NCI-H146 (cell line): ENCODE measurements at regions not wholly inside any gene's neighbourhood (a gene's known extent, or its start where the extent isn't known, plus 50 kb on each side); places are given as distances from the start of the nearest gene placed in this dataset.

Experiments used
- DNase-seq: peaks from one replicate; lab custom pipeline; 2025; lab: John Stamatoyannopoulos, UW

DNA sequence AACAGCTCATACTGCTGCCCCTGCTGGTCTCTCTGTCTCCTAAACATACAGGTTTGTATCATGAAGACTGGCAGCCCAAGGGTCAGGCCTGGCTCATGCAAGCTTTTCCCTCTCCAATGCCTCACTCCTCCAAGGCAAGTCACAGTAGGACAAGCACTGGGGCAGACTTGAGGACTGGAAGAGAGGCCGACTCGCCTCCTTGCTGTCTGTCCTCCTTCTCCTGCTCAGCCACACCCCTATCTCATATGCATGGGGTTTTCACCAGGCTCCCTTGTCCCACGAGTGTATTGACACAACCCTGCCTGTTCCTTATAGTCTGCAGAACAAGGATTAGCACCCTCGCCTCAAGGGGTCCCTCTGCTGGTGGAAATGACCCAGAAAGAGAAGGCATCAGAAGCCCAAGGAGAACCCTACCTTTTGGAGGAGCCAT lies 223.7 kb downstream of the SOX11 start:
- peak; percentile 49 for DNase-seq

DNA sequence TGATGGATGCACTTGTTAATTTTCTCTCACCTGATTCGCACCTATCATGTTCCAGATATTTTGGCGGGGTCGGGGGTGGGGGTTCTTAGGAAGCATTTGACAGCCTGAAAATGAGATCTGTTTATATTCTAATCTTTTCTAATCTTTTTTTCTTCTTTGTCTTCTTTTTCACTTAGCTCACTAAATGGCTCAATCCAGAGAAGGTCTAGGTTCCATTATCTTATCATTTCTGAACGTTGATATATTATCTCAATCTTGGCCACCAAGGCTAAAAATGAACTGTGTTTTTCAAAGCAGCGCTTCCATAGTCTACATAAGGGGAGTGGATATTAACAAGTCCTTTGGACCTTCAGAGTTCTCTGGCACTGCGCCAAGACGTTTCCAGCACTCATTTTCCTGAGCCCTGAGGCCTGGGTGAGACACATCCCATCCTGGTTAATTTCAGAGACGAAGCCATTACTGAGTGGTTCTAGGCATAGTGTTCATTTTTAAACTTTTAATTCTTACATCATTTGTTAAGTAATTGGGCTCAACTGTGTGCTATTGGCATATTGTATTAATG lies 229.0 kb downstream of the SOX11 start:
- DNase-seq, result no peak

DNA sequence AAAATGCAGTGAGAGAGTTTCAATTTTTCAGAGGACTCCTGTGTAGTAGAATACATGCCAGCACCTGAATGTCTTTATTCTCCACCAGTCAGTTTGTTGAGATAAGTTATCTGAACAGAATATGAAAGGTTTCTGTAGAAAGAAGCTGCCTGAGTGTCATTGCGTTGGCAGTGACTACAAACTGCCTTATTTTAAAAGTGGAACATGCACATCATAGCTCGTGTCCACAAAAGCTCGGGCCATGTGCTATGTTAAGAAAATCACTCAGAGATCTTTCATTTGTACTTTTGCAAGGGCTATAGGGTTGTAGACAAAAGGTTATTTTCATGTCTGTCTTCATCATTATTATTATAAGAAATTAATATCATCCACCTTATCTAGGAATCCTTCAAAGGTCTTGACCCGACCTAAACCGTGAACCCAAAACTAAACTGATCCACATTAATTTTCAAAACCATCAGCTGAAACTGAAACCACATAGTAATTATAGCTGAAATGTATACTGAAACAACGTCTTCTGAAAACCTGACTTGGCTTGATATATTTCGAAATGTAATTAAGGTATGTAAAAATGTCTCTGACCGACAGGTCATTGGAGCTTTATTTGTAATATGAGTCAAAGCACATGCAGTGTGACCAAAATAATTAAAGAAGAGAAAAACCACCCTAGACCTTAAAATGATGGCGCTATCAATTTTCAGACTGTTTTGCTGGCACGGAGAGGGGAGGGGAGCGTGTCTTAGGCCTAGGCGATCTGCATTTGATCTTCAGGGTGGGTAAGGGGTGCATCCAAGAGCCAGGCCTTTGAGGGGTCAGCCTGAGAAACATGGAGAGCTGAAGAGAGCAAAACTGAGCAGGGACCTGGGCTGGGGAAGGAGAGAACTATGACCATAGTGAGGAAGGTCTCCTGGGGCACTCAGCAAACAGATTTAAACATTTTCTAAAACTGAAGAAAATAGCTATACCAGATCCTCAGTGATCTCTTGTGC lies 232.1 kb downstream of the SOX11 start:
- DNase-seq, result no peak

DNA sequence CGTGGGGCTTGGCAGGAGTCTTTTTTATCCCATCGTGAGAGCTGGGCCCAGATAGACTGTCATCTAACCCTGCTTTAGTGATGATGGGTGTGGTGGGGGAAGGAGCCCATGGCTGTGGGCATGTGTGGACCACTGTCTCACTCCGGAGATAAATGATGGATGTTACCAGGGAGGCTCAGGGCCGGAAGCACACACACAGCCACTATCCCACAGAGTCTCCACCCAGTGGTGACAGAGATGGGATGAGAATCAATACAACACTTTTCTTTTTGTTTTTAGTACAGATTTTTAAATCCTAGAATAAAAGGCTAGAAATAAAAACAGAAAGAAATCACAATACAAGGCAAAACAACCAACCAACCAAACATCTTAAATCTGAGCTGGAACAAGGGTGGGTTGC lies 233.4 kb downstream of the SOX11 start:
- no peak for DNase-seq

DNA sequence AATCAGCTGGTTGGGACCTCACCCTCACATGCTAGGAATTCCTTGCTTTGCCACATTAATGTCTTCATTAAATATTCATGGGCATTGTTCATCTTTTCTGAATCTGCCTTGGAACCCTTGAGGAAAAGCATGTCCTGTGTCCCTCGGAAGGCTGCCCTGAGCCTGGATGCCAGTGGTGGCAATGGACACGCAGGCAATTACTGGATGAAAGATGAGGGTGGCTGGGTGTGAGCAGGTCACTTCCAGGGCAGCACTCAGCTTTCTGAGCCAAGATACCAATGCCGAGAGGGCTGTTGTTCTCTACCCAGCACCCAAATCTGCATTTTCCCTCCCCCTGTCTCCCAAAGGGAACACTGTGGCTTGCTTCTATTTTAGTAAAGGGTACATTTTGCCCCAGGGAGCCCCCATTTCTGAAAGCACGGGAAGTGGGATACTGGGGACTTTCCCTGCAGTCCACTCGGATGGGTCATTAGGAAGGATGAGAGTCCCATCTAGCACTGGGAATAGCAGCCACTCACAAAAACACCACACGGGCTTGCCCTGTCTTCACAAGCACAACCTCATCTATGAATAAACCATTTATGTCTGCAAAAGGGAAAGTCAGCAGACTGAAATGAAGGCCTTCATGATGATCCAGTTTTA lies 234.8 kb downstream of the SOX11 start:
- no peak for DNase-seq

DNA sequence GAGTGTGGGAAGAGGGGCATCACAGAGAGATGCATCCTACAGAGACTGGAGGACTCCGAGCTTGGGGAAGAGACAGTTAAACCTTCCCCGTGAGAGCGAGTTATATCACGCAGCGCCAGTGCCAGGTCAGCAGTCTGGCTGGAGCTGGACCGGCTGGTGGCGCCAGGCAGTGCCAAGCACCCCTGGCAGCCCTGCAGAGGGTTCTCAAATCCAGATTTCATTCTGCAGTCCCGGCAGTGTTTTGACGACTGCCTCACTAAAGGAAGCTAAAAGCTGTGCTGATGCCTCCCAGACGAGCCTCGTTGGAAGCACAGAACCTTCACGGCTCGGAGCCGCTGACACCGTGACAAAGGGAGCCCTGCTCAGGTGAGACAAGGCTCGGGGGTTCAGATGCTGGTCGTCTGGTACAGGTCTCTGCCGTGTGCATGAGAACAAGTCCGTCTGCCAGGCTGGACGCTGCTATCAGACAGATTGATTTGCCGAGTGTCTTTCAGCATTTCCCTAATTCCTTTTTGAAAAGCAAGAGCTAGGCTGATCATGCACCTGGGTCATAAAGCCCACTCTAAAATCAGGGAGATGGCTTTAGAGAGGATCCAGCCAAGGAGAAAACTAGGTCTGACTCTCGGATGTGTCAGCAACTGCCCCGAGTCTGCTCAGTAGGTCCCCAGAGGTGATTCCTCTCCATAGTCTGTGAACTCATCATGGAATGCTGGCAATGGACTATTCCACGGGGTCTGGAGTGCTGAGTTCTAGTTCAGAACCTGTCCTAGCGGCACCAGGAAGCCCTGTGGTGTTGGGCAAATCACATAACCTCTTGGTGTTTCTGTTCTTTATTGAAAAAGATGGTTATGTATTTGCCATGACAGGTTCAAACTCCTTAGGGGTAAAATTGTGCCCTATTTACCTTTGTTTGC lies 240.6 kb downstream of the SOX11 start:
- peak; percentile 16 for DNase-seq

DNA sequence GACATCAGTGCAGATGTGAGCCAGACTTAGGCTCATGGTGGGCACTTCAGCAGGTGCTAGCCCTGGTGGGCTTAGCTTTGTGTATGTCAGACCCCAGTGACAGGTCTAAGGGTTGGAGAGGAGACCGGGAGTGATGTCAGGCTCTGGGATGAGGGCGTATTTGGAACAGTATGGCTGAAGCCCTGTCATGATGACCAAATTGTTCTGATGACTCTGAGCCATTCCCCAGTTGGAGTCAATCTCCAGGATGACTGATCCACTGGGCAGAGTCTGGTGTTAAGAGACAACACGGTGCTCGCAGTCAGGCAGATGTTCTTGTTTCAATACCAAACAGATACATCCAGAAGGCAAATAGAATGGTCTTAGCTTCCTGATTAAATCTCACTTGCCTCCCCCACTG lies 241.5 kb downstream of the SOX11 start:
- no peak for DNase-seq

DNA sequence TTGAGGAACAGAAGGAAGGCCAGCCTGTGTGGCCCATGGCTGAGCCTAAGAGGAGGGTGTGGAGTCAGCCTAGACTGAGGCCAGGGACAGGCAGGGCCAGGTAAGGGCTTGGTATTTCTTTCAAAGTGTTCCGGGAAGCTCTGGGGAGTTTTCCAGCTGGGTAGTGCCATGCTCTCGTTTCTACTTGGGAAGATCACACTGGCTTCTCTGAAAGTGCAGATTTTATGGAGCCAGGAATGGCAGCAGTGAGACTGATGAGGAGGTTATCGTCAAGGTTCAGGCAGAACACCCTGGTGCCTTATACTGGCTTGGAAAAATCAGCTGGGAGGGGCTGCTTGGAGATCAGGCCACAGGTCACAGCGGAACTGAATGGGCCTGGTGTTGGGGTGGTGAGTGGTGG lies 245.1 kb downstream of the SOX11 start:
- no peak for DNase-seq

DNA sequence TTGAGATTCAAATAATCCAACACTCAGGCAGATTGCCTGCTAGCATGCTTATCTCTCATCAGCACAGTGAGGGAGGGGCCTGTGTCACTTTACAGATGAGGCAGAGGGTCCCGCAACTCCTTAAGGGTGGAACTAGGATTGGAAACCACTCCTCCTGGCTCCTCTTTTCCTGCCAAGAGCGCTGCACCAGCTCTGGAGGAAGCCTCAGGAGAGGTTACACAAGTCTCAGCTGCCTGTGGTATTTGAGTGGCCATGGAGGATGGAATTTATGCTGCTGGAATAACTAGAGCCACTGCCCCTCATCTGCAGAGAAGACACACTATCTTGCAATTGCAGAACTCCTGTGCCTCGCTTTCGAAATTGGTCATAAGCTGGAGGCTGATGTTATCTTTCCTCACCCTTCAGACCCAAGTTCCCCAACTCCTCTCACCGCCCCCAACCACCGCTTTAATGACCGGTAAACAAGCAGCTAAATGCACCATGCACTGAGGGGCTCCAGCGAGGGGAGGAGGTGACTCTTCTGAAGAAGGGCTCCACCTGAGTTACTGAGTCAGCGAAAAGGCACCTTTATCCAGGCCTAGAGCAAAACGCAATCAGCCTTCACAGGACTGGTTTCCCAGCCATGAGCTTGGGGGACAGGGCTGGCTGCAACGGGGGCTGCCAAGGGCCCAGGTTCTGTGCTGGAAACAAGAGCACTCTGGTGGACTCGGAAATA lies 245.8 kb downstream of the SOX11 start:
- no peak for DNase-seq

DNA sequence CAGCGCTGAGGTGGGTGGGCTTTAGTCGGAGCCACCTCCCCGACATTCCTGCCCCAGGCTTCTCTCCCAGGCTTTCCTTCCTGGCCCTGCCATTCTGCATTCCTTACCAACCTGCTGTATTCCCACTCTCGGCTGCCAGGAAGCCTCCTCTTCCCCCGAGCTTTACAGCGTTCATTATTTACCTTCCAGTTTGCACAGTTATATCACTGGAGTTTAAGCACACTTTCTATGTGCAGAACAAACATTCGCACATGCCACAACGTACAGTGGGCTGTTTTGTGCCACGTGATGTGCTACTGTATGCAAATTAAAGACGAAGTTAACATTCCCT lies 246.3 kb downstream of the SOX11 start:
- no peak for DNase-seq

DNA sequence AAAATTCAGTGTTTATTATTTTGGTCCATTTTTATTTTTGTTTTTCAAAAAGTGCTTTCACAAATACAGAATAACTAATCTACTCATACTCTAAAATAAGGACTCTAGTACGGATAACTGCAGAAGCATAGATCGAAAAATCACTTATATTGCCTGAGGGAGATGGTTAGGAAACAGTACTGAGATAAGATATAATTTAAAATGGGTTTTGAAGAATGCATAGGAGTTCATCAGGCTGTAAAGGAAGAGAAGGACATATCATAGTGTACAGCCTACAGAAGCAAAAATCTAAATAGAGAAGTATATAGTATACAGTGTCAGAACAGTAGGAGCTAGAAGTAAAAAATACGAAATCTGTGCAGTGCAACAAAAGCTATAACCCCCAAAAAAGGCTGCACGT lies 247.4 kb downstream of the SOX11 start:
- DNase-seq, result no peak

DNA sequence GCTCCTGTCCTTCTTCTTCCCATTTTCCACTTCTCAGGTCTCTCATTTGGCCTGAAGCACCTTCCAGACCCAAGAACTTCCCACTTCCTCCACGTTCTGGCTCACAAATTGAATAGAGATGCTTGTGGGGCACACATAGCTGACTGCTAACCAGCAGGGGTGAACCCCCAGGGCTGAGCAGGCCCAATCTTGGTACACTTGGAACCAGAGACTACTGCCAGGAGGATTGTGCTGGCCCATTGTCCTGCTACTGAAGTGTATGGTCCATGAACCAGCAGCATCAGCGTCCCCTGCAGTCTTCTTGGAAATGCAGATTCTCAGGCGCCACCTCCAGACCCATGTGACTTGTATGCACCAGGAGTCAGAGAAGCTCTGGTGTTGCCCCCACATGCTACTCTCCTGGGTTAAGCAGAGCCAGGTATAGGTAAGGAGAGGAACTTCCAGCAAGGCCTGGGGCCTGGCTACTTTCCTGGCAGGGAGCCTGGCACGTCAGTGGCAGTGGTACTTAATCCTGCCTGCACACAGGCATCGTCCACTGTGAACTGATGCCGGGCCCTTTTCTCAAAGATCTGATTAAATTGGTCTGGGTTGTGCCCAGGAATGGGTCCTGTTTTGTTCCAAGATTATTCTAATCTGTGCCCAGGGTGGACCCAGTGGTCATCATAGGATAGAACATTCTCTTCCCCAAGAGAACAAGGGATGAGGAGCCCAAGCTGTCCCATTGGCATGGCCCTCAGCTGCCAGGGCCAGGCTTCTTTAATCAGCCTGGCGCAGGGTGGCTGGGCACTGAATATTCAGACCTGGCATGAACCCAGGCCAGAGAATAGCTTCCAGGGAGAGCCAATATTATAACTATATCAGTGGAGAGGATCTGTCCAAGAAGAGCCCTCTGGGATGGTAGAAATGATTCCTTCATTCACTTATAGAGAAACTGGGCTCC lies 248.7 kb downstream of the SOX11 start:
- DNase-seq, result no peak

DNA sequence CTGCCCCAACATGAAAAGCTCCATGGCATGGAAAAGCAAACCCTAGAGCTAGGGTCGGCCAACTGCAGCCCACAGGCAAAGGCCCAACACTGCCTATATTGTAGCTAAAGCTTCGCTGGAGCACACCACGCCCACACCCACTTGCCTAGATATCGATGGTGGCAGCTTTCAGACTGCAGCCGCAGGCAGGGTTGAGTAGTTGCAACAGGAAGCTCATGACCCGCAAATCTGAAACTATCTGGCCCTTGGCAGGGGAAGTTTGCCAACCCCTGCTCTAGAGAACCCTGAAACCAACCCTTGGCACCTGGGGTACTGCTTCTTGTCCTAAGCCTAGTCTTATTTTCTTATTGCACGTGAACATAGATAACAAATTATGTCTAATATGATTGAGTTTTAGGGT lies 250.0 kb downstream of the SOX11 start:
- no peak for DNase-seq

DNA sequence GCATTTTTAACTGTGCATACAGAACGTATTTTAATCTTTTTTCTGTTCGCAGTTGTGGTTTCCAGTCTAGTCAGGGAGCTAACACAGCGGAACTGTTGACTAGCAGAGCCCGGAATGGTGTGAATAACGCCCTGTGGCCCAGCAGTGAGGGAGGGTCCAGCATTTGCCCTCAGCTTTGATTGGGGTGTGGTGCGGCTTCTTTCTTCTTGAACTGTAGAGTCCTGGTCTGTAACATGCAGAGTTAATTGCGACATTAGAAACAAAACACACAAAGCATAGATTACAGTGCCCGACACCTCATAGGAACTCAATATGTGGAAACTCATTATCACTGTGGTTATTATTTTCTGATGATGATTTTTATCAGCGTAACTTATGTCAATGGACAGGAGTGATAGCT lies 253.6 kb downstream of the SOX11 start:
- peak; percentile 73 for DNase-seq

DNA sequence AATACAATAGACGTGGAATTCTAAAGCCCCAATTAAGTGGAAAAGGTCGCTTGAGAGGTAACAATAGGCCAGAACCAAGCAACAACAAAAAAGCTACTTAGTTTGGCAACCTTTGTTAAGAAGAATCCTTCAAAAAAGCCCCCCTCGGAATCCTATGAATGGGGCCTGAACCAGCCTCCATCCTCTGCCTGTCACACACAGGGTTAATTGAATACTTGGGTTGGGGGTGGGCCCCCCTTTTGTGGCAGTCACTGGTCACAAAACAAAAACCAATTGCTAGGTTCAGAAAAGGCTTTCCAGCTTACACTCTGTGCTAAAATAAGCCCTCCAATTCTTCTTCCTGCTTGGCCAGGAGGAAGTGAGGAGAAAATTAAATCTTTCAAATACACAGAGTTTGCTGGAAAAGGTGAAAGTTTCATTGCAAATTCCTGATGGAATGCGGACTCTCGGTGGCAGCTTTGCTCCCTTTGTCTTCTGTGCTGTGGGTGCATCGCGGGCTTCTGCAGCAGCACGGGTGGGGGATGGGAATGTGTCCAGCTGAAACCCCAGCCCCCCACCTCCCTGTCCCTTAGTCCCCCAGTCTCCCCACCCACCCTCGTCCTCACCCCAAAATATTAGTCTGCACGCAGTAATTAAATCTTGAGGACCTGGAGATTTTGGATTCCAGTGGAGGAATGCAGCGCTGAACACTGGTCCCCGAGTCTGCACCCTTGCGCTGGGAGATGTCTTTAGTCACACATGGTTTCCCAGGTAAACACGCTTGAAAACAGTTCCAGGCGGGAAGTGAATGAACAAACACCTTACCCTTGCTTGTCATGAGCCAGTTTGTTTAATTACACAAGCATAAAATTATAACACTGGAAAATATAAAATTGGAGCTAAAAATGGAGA lies 254.3 kb downstream of the SOX11 start:
- DNase-seq, result no peak

DNA sequence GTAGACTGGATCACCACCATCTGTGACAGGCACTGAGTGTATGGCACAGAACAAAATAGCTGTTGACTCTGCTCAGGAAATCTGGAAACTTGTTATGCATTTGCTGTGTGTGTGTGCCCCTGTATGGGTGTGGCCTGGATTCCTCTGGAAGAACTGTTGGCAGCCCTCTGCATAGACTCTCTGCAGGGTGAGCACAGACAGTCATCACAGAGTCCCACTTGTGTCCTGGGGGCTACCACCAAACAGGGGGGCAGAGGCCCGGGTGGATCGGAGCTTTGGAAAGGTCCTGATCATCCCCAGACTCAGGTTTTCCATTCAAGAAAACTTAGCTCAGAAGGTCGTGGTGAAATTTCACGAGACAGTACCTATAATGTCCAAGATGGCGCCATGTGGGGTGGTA lies 258.6 kb downstream of the SOX11 start:
- no peak for DNase-seq

DNA sequence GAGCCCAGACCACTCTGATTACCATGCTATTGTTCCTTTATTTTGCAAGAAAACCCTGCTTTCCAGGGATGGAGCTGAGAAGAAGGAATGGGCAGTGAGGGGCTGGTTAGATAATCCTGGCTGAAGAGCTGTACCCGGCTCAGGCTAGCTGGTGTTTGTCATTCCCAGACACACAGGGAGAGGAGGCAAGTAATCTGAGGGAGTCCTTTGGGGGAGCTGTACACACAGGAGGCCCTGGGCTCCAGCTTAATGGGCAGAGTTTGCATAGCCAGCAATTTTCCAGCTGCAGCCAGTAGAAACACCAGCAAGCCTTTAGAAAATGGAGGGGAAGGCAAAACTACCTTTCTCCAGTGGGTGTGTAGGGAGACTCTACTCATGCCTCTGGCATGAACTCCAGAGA lies 259.3 kb downstream of the SOX11 start:
- DNase-seq, result no peak

DNA sequence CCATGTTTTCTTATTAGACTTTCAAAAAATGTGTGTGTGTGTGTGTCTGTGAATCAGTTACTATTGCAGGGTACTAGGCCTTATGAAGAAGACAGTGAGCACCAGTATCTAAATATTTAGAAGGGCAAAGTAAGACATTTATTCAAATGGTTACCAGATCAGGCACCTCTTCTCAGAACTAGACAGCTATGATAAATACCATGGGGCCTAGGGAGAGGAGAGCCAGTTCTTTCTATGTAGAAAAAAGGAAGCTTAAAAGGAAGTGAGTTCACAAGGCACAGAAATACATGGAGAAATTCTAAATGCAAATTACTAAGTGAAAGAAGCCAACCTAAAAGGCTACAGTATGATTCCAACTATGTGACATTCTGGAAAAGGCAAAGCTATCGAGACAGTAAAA lies 261.3 kb downstream of the SOX11 start:
- no peak for DNase-seq

DNA sequence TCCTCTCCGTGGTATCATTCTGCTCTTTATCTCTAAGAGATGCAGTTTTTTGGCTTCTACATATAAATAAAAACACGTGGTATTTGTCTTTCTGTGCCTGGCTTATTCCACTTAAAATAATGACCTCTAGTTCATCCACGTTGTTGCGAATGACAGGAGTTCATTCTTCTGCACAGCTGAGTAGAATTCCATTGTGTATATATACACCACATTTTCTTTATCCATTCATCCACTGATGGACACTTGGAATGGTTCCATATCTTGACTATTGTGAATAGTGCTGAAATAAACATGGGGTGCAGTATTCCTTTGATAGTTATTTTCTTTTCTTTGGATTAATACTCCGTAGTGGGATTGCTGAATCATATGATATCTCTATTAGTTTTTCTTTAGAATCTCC lies 262.3 kb downstream of the SOX11 start:
- DNase-seq, result no peak
